CD4-positive, alpha-beta T cell (primary cell): ENCODE measurements at regions not wholly inside any gene's neighbourhood (a gene's known extent, or its start where the extent isn't known, plus 50 kb on each side); places are given as distances from the start of the nearest gene placed in this dataset.

Source experiments
- ATAC-seq: fragments of 200-7000 bp; cut with Tn5 transposase; one replicate; pipeline ENCODE4 v1.10.0; 2022; ENCODE audit warnings: mild to moderate bottlenecking; ENCODE audit not compliant: poor library complexity
- CTCF ChIA-PET: fragments of 350-600 bp; sonication (Branson Sonifier 250); formaldehyde crosslinking; loops from one replicate; lab custom pipeline; 2021; ENCODE audit warnings: antibody characterized with exemption, inconsistent platforms; lab: Charles Lee
- POLR2A ChIA-PET: fragments of 350-600 bp; sonication (Branson Sonifier 250); formaldehyde crosslinking; loops from one replicate; lab custom pipeline; 2021; ENCODE audit warnings: antibody characterized with exemption, inconsistent platforms; lab: Charles Lee
- DNase-seq, 14 experiments: peaks; one replicate each; pipeline ENCODE4 v3.0.0-alpha.2; 2013 to 2020; ENCODE audit warnings: mixed read lengths in 2 of 14
- H3K27ac ChIP-seq, 2 donors: one replicate each; pipeline versions ENCODE4 v1.5.1 to v1.7.0; 2013; ENCODE audit warnings: low read length in 2 of 2, low read depth in 1 of 2, mild to moderate bottlenecking in 1 of 2
- H3K27me3 ChIP-seq, 2 experiments: 1 replicate in 1 of 2; 2 replicates in 1 of 2; pipeline versions ENCODE4 v1.6.1 to v1.7.0; 2013; ENCODE audit warnings: low read length in 2 of 2, control low read depth in 1 of 2, mild to moderate bottlenecking in 1 of 2, moderate library complexity in 1 of 2; ENCODE audit not compliant: insufficient read depth in 2 of 2, control insufficient read depth in 1 of 2
- H3K36me3 ChIP-seq: one replicate; pipeline ENCODE4 v1.6.1; 2013; ENCODE audit warnings: low read length, control low read depth; ENCODE audit not compliant: insufficient read depth
- H3K4me1 ChIP-seq: one replicate; pipeline ENCODE4 v1.6.1; 2013; ENCODE audit warnings: low read length, control low read depth; ENCODE audit not compliant: insufficient read depth
- H3K4me3 ChIP-seq: one replicate; pipeline ENCODE4 v1.5.1; 2013; ENCODE audit warnings: mild to moderate bottlenecking, low read length, moderate library complexity
- H3K9me3 ChIP-seq, 2 experiments: 1 replicate in 1 of 2; 2 replicates in 1 of 2; pipeline versions ENCODE4 v1.6.1 to v1.7.0; 2013; ENCODE audit warnings: low read length in 2 of 2, mild to moderate bottlenecking in 2 of 2, control low read depth in 1 of 2, moderate library complexity in 1 of 2; ENCODE audit not compliant: control insufficient read depth in 1 of 2, insufficient read depth in 1 of 2
- H3K27ac Mint-ChIP-seq: one replicate; pipeline ENCODE4 v1.8.0; 2020; ENCODE audit warnings: mixed read lengths
- H3K27me3 Mint-ChIP-seq: one replicate; pipeline ENCODE4 v1.8.0; 2021; ENCODE audit warnings: mixed read lengths
- H3K36me3 Mint-ChIP-seq: one replicate; pipeline ENCODE4 v1.8.0; 2021; ENCODE audit warnings: low read depth, mixed read lengths
- H3K4me1 Mint-ChIP-seq: one replicate; pipeline ENCODE4 v1.8.0; 2021; ENCODE audit warnings: low read depth, mixed read lengths
- H3K4me3 Mint-ChIP-seq: one replicate; pipeline ENCODE4 v1.8.0; 2020; ENCODE audit warnings: mild to moderate bottlenecking, mixed read lengths
- H3K9me3 Mint-ChIP-seq: one replicate; pipeline ENCODE4 v1.8.0; 2020; ENCODE audit warnings: mixed read lengths
- CTCF ChIP-seq: fragments of 200-600 bp; IDR thresholded peaks from one replicate; pipeline ENCODE4 v1.8.0; 2022; ENCODE audit warnings: antibody characterized with exemption, mild to moderate bottlenecking
- intact Hi-C, 2 experiments: fragments of 100-400 bp; cut with DNase I in 1 of 2; cut with micrococcal nuclease in 1 of 2; formaldehyde crosslinking; loops; one replicate each; pipeline versions ENCODE4 v1.15.1 to v1.9.0; 2023 to 2025; cut with DNase I, micrococcal nuclease

- Histone ChIP-seq H3K4me3 (no peak overlapping the region), H3K4me1 (peaks cover 7% of the 10 kb centered on the region), H3K36me3 (no peaks in the 10 kb centered on the region), H3K27ac (no peak overlapping the region), H3K9me3 (peaks cover 0 to 9% of the 10 kb centered on the region in 2 experiments), H3K27me3 (no peaks in the 10 kb centered on the region)
- H3K36me3 Mint-ChIP-seq, result no peaks in the 10 kb centered on the region
- peaks cover 7% of the 10 kb centered on the region for H3K9me3 Mint-ChIP-seq
- DNase-seq, result no peak
- POLR2A ChIA-PET, result no interaction called here
- CTCF ChIA-PET, result no interaction called here
- intact Hi-C loops, result no loop called here
- no peak for ATAC-seq
- no peaks in the 10 kb centered on the region for H3K27me3 Mint-ChIP-seq
- no peak for TF ChIP-seq CTCF
- H3K4me3 Mint-ChIP-seq, result no peak overlapping the region
- peaks cover 8% of the 10 kb centered on the region for H3K4me1 Mint-ChIP-seq
- H3K27ac Mint-ChIP-seq, result no peak overlapping the region
Observed at GRCh38 chr13:50209631-50210030, 194.4 kb downstream of the KCNRG start.

- Mint-ChIP-seq H3K27me3 (no peaks in the 10 kb centered on the region), H3K27ac (no peak overlapping the region), H3K4me1 (peaks cover 21% of the 10 kb centered on the region), H3K4me3 (no peak overlapping the region), H3K36me3 (peaks cover 6% of the 10 kb centered on the region), H3K9me3 (peaks cover 9% of the 10 kb centered on the region)
- Histone ChIP-seq H3K27me3 (no peaks in the 10 kb centered on the region), H3K4me3 (no peak overlapping the region), H3K4me1 (peaks cover 6% of the 10 kb centered on the region), H3K36me3 (no peaks in the 10 kb centered on the region), H3K27ac (no peak overlapping the region), H3K9me3 (peaks cover 4 to 21% of the 10 kb centered on the region in 2 experiments)
- ATAC-seq (no peak), DNase-seq (no peak)
- ChIA-PET POLR2A (no interaction called here), CTCF (no interaction called here)
- TF ChIP-seq CTCF, result no peak
- intact Hi-C loops, result no loop called here
Observed at GRCh38 chr13:50213526-50213925, 198.3 kb downstream of the KCNRG start.

GRCh38 chr13:50214514-50214913 lies 199.3 kb downstream of the KCNRG start:
- ChIA-PET CTCF (no interaction called here), POLR2A (no interaction called here)
- Mint-ChIP-seq H3K4me3 (no peak overlapping the region), H3K27me3 (no peaks in the 10 kb centered on the region), H3K27ac (no peak overlapping the region), H3K4me1 (peaks cover 20% of the 10 kb centered on the region), H3K9me3 (peaks cover 12% of the 10 kb centered on the region), H3K36me3 (peaks cover 6% of the 10 kb centered on the region)
- Histone ChIP-seq H3K27ac (no peak overlapping the region), H3K9me3 (peaks cover 4 to 21% of the 10 kb centered on the region in 2 experiments), H3K4me3 (no peak overlapping the region), H3K36me3 (no peaks in the 10 kb centered on the region), H3K27me3 (no peaks in the 10 kb centered on the region), H3K4me1 (no peaks in the 10 kb centered on the region)
- ATAC-seq (no peak), DNase-seq (no peak)
- TF ChIP-seq CTCF, result no peak
- intact Hi-C loops, result no loop called here
